ENCODE measurements at regions not wholly inside any gene's neighbourhood (a gene's known extent, or its start where the extent isn't known, plus 50 kb on each side); places are given as distances from the start of the nearest gene placed in this dataset.
"Not testable (repeated sequence)": the region's sequence is repeated elsewhere in the genome, so short reads cannot be mapped to it uniquely, and the experiment has no call there.

DNA sequence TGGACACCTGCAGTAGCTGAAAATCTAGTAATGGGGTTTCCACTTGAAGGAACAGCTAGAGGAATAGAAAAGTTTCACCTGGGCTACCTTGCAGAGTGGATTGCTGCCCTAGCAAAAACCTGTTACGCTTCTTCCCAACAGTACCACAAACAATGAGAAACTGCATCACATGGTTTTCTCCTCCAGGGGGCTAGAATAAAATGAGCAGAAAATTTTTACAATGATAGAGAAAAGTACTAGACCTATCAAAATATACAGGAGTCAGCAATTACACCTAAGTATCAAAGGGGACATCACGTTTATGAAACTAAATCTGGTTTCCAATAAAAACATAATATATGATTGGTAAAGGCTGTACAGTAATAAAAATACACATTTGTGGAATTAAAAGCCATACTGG, 423.1 kb upstream of the PITX2 start:
- no peak for DNase-seq

DNA sequence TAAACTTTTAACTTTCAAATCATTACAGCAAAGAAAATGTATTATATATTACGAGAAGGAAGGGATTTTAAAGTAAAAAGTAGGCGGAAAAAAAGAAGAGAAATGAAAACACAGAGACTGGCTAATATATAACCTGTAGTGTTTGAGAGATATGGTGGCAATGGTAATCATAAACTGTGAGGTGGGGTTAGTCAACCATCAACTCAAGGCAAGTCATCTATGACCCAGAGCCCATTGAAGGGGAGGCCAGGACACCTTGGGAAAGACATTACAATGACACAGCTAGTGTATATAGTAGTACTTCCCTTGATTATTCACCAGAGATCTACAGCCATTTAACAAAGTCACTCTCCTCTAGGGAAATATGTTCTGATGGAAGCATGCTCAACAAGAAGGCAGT, 423.9 kb upstream of the PITX2 start:
- DNase-seq, result no peak

DNA sequence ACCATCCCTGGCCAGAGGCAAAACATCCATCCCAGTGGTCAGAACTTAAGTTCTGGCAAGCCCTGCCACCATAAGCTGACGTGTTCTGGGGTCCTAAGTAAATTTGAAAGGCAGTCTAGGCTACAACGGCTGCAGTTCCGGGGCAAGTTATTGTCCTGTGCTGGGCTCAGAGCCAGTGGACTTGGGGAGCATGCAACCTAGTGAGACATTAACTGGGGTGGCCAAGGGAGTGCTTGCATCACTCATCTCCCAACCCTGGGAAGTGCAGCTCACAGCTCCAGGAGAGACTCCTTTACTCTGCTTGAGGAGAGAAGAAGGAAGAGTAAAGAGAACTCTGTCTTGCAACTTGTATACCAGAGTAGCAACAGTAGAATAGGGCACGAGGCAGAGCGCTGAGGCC, 425.4 kb upstream of the PITX2 start:
- no peak for DNase-seq

DNA sequence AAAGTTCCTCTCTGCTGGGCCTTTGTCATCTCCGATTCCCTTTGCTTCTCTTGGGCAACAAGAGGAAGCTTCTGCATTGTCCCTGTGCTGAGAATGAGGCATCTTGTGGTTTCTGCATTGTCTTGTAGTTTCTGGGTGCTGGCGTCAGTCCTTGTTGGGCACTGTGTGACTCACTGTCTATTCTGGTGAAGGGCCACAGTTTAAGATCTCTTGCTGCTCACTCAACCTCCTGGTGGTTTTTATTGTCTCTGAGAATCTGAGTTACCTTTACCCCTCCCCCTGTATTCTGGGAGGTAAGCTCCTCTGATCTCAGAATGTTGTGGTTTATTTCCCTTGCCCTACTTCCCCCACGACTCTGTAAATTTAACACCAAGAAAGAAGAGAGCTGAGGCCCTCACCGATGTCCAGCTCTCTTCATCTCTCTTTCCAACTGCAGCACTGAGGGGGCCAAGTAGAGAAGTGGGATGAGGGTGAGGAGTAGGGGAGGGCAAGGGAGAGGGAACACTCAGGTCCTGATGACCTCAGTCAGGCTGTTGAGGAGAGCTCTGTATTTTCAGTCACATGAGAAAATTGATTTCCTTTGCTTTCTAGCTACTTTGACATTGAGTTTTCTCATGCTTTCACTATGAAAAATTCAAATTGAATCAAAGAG, 441.6 kb upstream of the PITX2 start:
- no peak for DNase-seq

DNA sequence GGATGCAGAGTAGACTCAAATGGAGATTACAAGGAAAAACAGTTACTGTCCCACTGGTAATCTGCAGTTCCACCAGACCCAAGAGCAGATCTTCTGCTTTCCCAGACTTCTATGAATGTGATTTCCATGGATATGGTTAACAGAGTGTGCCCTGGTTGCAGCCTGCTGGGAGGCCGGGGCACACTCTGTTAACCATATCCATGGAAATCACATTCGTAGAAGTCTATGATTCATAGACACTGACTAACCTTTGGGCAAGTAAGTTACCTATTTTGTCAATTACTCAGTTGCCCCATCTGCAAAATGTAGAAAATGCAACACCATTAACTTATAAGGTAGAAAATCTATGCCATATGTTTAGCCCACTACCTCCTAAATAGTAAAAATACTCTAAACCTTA, 443.1 kb upstream of the PITX2 start:
- DNase-seq, result no peak

DNA sequence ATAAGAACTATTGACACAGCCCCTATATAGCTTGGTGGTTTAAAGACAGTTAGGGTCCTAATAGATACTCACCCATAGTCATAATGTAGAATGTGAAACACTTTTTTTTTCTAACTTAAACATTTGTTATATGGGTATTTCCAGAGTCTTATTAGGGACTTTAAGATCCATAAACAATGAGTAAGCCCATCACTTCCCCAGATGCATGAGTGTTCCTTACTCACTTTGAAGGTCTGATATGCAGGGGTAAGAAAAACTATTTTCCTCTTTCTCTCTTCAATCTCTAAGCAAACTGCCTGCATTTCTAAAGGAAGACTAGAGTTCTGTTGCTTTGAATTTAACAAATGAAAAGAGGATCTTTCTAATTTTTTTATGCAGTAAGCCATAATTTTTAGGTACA, 443.6 kb upstream of the PITX2 start:
- DNase-seq, result no peak

DNA sequence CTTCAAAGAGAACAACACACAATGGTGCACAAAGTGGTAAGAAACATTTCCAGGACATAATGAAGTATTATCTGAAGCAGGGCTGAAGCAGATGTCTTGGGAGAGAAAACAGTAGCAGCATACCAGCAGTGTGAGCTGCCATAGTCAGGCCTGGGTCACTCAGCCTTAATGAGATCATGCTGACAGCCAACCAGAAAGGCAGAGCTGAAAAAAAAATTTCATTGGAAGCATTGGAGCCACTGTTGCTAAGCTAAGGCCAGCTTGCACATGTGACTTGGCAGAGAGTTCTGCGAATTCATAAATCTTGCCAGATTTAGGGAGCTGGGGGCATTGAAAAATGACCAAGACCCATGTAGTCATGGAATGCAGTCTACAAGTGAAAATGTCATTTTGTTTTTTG, 444.0 kb upstream of the PITX2 start:
- no peak for DNase-seq

DNA sequence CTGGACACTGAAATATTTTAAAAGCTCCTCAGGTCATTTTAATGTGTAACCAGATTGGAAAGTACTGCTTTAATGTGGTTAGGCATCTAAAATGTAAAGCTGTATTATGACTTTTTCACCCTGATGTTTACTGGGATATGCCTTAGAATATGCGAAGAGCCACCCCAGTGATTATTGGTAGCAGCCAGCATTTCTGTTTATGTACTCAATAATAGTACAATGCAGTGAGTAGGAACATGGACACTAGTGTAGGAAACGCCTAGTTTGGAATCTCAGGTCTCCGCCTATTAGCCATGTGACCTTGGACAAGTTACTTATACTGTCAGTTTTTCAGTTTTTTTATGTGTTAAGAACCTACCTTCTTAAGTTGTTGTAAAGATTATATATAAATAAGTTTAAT, 446.0 kb upstream of the PITX2 start:
- no peak for DNase-seq

DNA sequence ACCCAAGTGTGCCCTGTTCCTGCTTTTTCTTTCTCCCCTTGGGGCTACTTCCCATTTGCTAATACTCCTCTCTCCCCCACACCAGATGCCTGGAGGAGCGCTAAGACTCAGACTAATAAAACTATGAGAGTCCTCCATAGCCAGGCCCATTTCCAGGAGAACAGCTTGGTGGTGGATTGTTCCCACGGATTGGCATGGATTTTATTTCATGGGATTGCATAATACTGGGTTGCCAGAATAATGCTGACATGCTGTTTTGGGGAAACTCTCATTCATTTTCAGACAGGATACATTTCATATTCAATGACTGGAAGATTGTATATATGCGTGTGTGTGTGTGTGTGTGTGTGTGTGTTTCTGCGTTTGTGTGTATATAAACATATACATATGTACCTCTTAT, 447.5 kb upstream of the PITX2 start:
- DNase-seq, result no peak

DNA sequence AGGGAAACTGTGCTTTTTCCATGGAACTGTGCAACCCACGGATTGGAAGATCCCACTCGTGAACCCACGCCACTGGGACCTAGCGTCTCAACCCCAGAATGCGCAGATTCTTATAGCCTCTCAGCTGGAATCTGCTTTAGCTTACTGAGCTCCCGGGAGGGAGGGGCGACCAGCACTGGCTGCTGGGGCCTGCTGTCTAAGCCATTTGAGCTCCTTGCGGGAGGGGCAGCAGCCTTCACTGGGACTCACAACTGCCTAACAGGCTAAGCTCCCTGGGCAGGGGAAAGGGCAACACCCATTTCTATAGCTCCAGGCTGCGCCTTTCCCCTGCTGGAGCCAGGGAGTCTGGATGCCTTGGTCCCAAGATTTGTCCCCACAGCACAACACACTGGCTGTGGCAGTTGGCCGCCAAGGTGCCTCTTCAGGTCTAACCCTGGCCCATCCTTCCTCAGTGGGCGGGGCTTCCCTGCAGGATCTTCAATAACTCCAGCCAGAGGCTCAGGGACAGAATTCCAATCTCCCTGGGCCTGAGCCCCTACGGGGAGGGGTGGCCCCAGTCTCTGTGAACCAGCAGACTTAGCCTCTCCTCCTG, 451.7 kb upstream of the PITX2 start:
- no peak for DNase-seq

DNA sequence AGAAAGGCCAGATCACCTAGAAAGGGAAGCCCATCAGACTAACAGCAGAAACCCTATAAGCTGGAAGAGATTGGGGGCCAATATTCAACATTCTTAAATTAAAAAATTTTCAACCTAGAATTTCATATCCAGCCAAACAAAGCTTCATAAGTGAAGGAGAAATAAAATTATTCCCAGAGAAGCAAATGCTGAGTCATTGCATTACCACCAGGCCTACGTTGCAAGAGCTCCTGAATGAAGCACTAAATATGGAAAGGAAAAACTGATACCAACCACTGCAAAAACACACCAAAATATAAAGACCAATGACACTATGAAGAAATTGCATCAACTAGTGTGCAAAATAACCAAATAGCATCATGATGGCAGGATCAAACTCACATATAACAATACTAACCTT, 453.4 kb upstream of the PITX2 start:
- not testable (repeated sequence) for DNase-seq

DNA sequence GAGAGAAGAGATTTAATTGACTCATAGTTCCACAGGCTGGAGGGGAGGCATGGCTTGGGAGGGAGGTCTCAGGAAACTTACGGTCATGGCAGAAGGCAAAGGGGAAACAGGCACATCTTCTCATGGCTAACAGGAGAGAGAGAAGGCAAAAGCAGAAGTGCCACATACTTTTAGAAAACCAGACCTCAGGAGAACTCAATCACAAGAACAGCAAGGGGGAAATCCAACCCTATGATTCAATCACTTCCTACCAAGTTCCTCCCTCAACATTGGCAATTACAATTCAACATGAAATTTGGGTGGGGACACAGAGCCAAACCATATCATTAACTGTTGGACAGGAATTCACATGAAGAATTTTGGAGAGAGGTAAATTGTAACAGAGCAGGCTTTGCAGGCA, 485.3 kb upstream of the PITX2 start:
- DNase-seq, result no peak

DNA sequence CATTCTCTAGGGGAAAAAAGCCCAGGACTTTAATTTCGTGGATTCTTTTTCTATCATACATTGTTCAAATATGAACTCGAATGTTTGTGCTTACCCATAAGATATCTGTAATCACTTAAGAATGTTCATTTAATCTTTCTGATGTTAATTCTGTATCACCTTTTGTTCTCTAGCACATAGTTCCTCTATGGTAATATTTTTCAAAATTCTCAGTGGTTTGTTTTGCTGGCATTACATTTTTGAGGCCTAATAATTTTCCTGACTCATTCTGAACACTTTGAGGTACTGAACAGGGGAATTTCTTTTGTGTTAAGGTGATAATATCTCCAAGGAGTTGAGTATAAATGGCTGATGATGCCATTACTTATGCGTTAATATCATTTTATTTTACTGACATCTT, 490.7 kb upstream of the PITX2 start:
- no peak for DNase-seq

DNA sequence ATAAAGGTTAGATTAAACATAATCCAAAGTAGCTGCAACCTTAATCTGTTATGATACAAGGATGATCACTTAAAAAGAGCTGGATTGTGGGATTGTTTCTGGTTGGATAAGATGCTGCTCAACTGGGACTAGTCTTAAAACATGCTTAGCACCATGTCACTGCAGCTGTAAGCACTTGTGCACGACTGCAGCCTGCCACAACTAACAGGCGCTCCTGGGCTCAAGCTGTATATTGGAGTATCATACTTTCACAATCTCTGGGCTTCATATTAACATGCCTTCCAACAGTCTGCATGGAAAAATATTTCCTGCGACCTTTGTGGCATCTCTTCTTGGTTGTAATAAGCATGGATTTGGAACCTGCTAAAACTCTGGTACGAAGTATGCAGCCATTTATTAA, 493.0 kb upstream of the PITX2 start:
- DNase-seq, result no peak

DNA sequence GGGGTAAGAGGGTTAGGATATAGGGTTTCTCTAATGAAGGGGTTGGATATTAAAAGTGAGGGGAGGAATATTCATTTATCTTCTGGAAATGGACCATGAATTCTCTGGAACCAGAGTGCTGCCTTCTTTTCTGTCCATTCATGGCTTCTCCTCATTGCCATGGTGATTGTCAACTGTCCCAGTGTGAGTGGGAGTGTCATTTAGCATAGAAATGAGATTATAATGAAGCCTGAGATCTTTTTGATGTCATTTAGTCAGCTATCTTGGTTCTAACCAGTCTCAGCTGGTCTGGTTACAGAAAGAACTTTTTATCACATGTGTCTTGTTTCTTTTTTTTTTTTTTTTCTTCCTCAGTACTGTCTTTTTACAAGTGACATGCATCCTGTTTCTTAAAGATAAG, 497.3 kb upstream of the PITX2 start:
- no peak for DNase-seq

DNA sequence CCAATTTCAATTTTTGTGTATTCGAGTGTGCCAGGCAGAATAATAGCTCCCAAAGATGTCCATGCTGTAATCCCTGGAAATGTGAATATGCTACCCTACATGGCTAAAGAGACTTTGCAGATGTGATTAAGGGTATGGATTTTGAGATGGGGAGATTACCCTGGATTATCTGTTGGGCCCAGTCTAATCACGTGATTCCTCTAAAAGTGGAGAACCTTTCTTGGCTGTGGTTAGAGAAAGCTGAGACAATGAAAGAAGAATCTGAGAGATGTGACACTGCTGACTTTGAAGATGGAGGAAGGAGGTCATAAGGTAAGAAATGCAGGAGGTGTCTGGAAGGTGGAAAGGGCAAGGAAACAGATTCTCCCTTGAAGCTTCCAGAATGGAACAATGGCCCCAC, 503.5 kb upstream of the PITX2 start:
- DNase-seq, result no peak

DNA sequence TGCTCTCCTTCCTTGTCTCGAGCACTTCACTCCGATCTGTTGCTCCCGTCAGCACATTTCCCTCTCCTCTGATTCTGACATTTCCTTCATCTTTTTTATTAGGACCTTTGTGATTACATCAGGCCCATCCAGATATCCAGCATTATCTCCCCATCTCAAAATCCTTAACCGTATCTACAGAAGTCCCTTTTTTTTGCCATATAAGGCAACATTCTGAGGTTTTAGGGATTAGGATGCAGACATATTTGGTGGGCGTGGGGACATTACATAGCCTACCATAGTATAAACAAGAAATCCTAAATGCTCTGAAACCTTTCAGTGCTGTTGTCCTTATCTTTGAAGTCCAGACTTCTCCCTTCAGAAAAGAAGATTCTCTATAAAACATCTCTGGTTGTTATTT, 505.0 kb upstream of the PITX2 start:
- DNase-seq, result no peak

DNA sequence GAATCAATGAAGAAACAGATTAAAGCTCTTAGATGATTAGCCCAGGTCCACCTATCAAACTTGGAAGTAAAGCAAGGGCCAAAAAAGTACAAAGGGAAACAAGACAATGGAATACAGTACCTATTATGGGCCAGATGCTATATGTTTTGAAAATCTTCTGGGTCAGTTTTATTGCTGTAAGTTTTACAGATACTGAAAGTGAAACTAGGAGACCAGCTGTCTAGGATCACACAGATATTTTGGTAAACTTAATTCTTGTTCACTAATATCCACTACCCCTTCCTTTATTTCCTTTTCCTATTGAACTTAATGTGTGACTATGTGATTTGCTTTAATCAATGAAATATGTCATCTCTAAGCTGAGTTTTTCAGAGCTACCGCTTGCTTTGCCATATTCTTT, 505.4 kb upstream of the PITX2 start:
- no peak for DNase-seq

DNA sequence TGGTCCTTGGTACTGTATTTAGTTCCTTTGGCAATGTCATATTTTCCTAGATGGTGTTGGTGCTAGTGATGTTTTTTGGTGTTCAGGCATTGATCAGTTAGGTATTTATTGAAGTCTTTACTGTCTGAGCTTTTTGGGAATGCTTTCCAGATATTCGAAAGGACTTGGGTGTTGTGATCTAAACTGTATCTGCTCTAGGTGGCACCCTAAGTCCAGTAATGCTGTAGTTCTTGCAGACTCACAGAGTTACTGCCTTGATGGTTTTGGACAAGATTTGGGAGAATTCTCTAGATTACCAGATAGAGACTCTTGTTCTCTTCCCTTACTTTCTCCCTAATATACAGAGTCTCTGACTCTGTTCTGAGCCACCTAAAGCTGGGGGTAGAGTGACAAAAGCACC, 513.6 kb upstream of the PITX2 start:
- DNase-seq, result no peak

DNA sequence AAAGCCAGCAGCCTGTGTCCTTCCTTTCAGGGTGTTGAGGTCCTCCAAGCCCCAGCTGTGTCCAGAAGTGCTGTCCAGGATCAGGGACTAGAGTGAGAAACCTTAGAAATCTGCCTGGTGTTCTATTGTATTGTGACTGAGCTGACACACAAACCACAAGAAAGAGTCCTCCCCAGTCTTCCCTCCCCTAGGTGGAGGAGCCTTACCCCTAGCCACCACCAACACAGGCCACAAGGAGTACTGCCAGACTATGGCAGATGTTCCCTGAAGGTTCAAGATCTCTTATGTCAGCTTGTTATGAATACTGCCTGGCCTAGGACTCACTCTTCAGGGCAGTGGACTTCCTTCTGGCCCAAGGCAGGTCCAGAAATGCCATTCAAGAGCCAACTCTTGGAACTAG, 514.1 kb upstream of the PITX2 start:
- DNase-seq, result no peak

DNA sequence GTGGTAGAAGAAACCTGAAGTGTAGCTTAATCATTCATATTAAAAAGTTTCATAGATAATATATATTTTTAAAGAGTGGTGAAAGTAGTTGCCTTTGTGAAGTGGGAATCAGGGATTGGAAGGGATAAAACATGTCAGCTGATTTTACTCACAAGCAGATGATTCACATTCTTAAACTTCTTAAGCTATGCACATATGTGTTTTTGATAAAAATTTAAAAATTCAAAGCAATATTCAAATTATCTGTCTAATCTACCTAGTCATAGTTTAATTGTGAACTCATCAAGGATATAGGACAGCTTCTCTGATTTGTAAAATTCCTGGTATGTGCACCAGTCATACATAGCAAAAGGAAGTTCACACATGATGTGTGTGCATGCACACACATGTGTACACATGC, 520.6 kb upstream of the PITX2 start:
- DNase-seq, result no peak

DNA sequence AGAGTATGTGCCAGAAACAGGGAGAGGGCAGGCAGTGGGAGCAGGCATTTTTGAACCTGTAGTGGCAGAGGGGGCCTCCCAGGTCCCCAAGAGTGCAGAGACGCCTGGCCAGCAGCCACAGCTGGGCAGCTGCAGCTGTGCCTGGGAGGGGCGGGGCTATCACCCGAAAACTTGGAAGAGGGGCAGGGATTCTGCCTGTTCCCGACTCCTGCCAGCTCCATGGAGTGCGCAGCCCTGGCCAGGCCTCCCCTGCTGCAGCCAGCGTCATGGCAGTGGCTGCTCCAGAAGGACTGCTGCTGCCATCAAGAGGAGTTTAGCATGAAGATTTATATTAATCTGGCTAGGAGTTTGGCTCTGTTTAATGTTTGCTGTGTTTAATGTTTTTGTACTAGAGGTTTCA, 532.1 kb upstream of the PITX2 start:
- DNase-seq, result no peak

DNA sequence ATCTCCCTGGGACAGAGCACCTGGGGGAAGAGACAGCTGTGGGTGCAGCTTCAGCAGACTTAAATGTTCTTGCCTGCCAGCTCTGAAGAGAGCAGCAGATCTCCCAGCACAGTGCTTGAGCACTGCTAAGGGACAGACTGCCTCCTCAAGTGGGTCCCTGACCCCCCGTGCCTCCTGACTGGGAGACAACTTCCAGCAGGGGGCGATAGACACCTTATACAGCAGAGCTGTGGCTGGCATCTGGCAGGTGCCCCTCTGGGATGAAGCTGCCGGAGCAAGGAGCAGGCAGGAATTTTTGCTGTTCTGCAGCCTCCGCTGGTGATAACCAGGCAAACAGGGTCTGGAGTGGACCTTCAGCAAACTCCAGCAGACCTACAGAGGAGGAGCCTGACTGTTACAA, 541.7 kb upstream of the PITX2 start:
- DNase-seq, result not testable (repeated sequence)

DNA sequence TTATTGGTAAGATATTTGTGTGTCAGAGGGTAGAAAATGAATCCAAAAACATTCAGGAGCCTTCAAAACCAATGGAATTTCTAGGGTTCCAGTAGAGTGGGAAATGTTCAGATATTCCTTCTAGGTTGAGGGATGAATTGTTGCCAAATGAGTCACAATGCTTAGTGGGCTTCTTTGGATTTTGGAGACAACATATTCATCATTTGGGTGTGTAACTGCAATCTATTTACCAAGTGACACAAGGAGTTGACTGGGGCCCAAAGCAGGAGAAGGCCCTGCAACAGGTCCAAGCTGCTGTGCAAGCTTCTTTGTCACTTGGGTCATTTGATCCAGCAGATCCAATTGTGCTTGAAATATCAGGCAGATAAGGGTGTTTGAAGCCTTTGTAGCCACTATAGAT, 551.5 kb upstream of the PITX2 start:
- DNase-seq, result no peak

DNA sequence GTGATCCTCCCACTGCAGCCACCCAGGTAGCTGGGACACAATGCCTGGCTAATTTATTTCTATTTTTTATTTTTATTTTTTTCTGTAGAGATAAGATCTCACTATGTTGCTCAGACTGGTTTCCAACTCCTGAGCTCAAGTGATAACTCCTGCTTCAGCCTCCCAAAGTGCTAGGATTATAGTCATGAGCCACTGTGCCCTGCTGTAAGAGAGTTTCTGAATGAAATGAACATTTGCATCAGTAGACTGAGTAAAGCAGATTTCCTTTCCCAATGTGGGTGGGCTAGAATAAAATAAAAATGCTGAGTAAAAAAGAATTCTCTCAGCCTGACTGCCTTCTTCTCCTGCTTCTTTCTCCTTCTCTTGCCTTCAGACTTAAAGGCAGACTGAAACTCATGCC, 555.4 kb upstream of the PITX2 start:
- DNase-seq, result no peak

DNA sequence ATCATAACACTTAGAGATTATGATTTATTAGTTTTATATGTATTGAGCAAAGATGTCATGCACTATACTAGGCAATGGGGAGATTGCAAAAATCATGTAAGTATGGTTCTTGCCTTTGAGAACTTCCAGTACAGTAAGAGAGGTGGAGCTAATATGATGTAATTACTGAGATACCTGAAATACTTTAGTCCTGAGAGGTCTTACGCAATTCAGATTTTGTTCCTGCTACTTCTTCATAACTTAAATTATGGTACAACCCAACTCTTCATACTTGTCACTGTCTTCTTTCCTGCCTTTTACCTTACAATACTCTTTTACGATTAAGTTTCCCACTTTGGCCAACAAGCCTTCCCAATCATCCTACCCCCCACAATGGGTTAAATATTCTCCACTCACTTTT, 564.2 kb upstream of the PITX2 start:
- no peak for DNase-seq
